B cell (primary cell): ENCODE measurements at regions not wholly inside any gene's neighbourhood (a gene's known extent, or its start where the extent isn't known, plus 50 kb on each side); places are given as distances from the start of the nearest gene placed in this dataset.
"Not testable (repeated sequence)": the region's sequence is repeated elsewhere in the genome, so short reads cannot be mapped to it uniquely, and the experiment has no call there.

ENCODE experiments used
- CTCF ChIP-seq: fragments of 200-600 bp; IDR thresholded peaks from one replicate; pipeline ENCODE4 v1.8.0; 2022; ENCODE audit warnings: antibody characterized with exemption, mild to moderate bottlenecking
- EZH2 ChIP-seq: IDR thresholded peaks from 2 replicates; pipeline ENCODE4 v1.6.1; 2012; ENCODE audit warnings: borderline replicate concordance, low read depth, mild to moderate bottlenecking, moderate library complexity, low read length; ENCODE audit not compliant: insufficient read depth, poor library complexity, severe bottlenecking

- TF ChIP-seq CTCF, EZH2: not testable (repeated sequence)
Observed at GRCh38 chr11:43004879-43005278, 306.9 kb upstream of the API5 start.
